DOHH2 (cell line): ENCODE measurements at regions not wholly inside any gene's neighbourhood (a gene's known extent, or its start where the extent isn't known, plus 50 kb on each side); places are given as distances from the start of the nearest gene placed in this dataset.

Source experiments
- CTCF ChIP-seq: fragments of 200-600 bp; sonication (generic); IDR thresholded peaks from one replicate; pipeline ENCODE4 v1.5.1; 2014; ENCODE audit warnings: antibody characterized with exemption, mild to moderate bottlenecking, low read depth, low read length; ENCODE audit not compliant: poor library complexity, severe bottlenecking
- EZH2phosphoT487 ChIP-seq: fragments of 200-600 bp; sonication (generic); IDR thresholded peaks from 2 replicates; pipeline ENCODE4 v1.6.1; 2017; ENCODE audit warnings: borderline replicate concordance, mild to moderate bottlenecking, antibody characterized with exemption, low read length, moderate library complexity, mixed read lengths

GRCh38 chr4:187166886-187167512 is 443.3 kb upstream of the FAT1 start:
- TF ChIP-seq EZH2phosphoT487 (no peak), CTCF (no peak)
